Naive thymus-derived CD8-positive, alpha-beta T cell (primary cell): ENCODE measurements at regions not wholly inside any gene's neighbourhood (a gene's known extent, or its start where the extent isn't known, plus 50 kb on each side); places are given as distances from the start of the nearest gene placed in this dataset.

ENCODE experiments used
- ATAC-seq, 2 donors: fragments of 150-1000 bp; cut with Tn5 transposase in 1 of 2; sonication (Bioruptor Pico), chemical (Tn5 transposase) in 1 of 2; 1 replicate in 1 of 2; 2 replicates in 1 of 2; pipeline ENCODE4 v1.10.0; 2021; ENCODE audit warnings: mild to moderate bottlenecking in 2 of 2, moderate library complexity in 2 of 2
- POLR2A ChIA-PET: fragments of 350-600 bp; sonication (Branson Sonifier 250); formaldehyde crosslinking; loops from one replicate; lab custom pipeline; 2021; ENCODE audit warnings: antibody characterized with exemption; lab: Charles Lee
- DNase-seq, 10 donors: peaks; one replicate each; pipeline versions ENCODE4 v3.0.0 to v3.0.0-alpha.2; 2020 to 2022
- H3K27ac Mint-ChIP-seq, 10 donors: one replicate each; pipeline ENCODE4 v1.8.0; 2020 to 2022; ENCODE audit warnings: mild to moderate bottlenecking in 10 of 10, mixed read lengths in 10 of 10, moderate library complexity in 4 of 10, inconsistent platforms in 1 of 10
- H3K27me3 Mint-ChIP-seq, 5 donors: one replicate each; pipeline ENCODE4 v1.8.0; 2021 to 2022; ENCODE audit warnings: mixed read lengths in 5 of 5
- H3K36me3 Mint-ChIP-seq, 3 donors: one replicate each; pipeline ENCODE4 v1.8.0; 2020 to 2022; ENCODE audit warnings: mixed read lengths in 3 of 3, mild to moderate bottlenecking in 2 of 3, inconsistent platforms in 1 of 3
- H3K4me1 Mint-ChIP-seq, 4 donors: one replicate each; pipeline ENCODE4 v1.8.0; 2021 to 2022; ENCODE audit warnings: mixed read lengths in 4 of 4
- H3K4me3 Mint-ChIP-seq, 10 donors: one replicate each; pipeline ENCODE4 v1.8.0; 2020 to 2022; ENCODE audit warnings: mild to moderate bottlenecking in 10 of 10, mixed read lengths in 10 of 10, moderate library complexity in 6 of 10, inconsistent platforms in 1 of 10
- H3K9me3 Mint-ChIP-seq, 9 donors: one replicate each; pipeline ENCODE4 v1.8.0; 2020 to 2022; ENCODE audit warnings: mixed read lengths in 9 of 9, mild to moderate bottlenecking in 3 of 9, inconsistent platforms in 1 of 9, moderate library complexity in 1 of 9

DNA sequence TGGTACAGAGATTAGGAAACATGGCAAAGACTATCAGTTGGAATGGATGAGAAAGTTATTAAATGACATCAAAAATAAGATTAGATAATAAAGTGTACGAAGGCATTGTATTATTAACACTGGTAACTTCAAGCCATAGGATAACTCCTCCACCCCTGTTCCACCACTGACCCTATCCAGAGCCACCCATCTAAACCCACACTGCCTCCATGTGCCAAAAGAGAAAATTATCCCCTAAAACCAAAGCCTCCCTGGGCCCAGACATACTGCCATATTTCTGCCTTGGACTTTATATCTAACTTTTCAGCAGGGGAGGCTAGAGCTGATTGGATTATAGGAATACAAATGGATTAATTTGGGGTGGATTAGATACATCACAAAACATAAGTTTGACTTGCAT, 443.7 kb downstream of the BCL11A start:
- DNase-seq (no peak), ATAC-seq (no peak)
- Mint-ChIP-seq H3K36me3 (no peaks in the 10 kb centered on the region), H3K27me3 (peaks cover 0 to 5% (median 0%) of the 10 kb centered on the region in 5 donors), H3K9me3 (peaks cover 0 to 1% (median 0%) of the 10 kb centered on the region in 9 donors), H3K4me1 (peaks cover 7 to 17% (median 10%) of the 10 kb centered on the region in 4 donors), H3K27ac (no peak overlapping the region), H3K4me3 (no peak overlapping the region)
- POLR2A ChIA-PET, result no interaction called here

DNA sequence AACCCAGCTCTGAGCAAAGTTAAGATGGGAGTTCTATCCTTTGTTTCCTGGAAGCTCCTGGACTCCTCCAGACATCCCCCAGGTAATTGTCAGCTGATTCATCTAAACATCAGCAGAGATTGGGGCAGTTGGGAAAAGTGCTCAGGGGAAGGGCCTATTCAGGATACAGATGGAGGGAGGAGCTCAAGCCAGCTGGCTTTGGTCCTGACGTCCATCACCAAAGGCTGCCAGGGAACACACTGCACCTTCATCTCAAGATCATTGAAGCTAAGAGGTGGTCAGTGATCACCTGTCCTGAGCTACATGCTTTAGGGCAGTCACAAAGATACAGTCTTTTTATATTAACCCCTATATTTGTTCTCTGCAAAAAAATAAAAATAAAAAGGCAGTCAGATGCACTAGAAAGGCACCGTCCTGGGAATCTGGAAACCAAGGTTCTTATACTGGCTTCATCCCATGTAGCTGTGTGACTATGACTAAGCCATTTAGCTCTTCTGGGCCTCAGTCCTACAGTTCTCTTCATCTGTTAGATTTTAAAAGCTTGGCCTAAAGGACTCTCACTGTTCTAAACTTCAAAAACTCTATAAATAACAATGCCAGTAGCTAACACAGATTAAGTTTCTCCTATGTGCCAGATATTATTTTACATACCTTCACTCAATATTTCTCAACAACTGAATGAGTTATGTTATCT, 446.5 kb downstream of the BCL11A start:
- Mint-ChIP-seq H3K27ac (no peak overlapping the region), H3K9me3 (no peaks in the 10 kb centered on the region), H3K4me1 (peaks cover 13 to 23% (median 15%) of the 10 kb centered on the region in 4 donors), H3K4me3 (no peak overlapping the region), H3K27me3 (peaks cover 0 to 2% (median 0%) of the 10 kb centered on the region in 5 donors), H3K36me3 (no peaks in the 10 kb centered on the region)
- no peak for ATAC-seq
- POLR2A ChIA-PET, result no interaction called here
- DNase-seq, result no peak

DNA sequence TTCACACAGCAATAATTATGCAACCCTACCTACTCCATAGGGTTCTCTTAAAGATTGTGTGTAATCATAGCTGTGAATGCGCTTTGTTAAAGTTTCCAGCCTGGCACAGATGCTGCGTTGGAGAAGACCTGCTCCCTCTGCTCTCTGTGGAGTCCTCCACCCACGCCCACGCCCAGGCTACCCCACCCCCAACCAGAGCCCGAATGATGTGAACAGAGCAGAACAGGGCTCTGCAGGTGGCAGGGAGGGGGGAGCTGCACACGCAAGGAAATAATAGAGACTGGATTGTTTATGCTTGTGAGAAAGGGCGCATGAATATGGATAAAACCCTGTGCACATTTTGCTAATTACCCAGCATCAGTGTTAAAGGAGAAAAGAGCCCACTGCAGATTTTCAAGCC, 447.5 kb downstream of the BCL11A start:
- Mint-ChIP-seq H3K27ac (no peak overlapping the region), H3K9me3 (no peaks in the 10 kb centered on the region), H3K4me1 (peaks cover 13 to 23% (median 15%) of the 10 kb centered on the region in 4 donors), H3K27me3 (peaks cover 0 to 2% (median 0%) of the 10 kb centered on the region in 5 donors), H3K4me3 (no peak overlapping the region), H3K36me3 (no peaks in the 10 kb centered on the region)
- DNase-seq (no peak), ATAC-seq (no peak)
- POLR2A ChIA-PET, result no interaction called here

DNA sequence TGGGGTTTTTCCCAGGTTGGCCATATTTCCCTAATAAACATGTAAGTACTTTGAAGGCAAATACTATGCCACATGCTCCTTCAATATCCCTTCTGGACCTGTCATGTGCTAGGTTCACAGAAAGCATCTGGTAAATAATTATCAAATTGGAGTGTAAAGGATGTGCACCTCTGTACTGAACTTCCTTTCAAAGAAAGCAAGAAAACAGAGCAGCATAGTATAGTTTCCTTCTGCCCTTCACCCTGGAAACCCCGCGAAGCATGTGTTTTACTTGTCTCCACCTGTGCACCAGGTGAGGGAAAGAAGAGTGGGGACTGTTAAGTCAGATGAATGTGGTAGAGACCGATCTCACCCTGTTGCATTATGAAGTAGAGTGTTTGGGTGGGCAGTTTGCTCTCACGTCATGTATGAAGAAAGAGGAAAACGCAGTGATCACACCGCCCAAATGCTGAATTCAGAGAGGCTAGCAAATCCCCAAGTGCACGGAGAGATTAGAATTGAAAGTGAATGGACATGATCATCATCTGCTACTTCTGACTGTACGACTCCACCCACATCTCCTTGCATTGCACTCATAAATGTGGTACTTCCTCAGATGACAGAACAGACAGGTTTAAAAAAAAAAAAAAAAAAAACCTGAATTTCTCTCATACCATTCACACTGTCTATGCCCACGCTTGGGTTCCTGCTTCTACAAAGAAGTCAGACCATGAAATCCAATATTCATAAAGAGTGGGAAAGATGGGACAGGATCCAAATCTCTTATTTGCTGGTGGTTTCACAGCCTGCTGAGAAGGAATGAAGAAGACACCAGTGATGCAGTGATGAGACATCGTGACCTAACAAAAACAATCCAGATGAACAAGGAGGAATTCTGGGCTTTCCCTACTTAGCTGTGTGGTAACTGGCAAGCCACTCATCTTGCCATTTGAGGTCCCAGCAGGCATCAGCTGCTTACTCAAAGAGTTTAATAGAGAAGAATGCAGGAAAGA, 448.6 kb downstream of the BCL11A start:
- Mint-ChIP-seq H3K36me3 (no peaks in the 10 kb centered on the region), H3K27me3 (peaks cover 0 to 2% (median 0%) of the 10 kb centered on the region in 5 donors), H3K9me3 (no peaks in the 10 kb centered on the region), H3K4me3 (peak overlapping the region; percentile 70 to 85 (median 82)), H3K27ac (peak overlapping the region in 9 of 10 donors; percentile 7 to 66 (median 49)), H3K4me1 (peaks cover 13 to 23% (median 16%) of the 10 kb centered on the region in 4 donors)
- DNase-seq (peak in 3 of 10 donors; percentile 7 to 23 (median 8)), ATAC-seq (peak; percentile 49 to 76)
- POLR2A ChIA-PET, result no interaction called here

DNA sequence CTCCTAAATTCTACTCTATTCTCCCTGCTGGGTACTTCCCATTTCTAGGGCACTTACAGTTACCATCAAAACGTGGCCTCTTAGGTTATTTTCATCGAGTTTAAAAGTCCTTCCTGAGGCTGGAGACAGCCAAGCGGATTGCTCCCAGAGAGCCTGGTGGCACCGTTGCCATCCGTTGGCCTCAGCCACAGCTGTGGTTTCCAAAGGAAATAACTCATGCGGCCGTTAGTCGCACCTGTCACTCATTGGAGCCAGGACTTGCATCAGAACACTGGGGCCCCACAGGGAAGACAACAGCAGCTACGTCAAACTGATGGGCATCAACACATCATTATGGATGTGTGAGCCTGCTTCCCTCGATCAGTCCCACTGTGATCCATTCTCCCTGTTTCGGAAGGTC, 453.4 kb downstream of the BCL11A start:
- DNase-seq, result no peak
- ATAC-seq, result no peak
- Mint-ChIP-seq H3K36me3 (no peaks in the 10 kb centered on the region), H3K4me3 (no peak overlapping the region), H3K9me3 (no peaks in the 10 kb centered on the region), H3K27me3 (peaks cover 0 to 5% (median 2%) of the 10 kb centered on the region in 5 donors), H3K27ac (no peak overlapping the region), H3K4me1 (peaks cover 5 to 17% (median 8%) of the 10 kb centered on the region in 4 donors)
- POLR2A ChIA-PET, result no interaction called here

DNA sequence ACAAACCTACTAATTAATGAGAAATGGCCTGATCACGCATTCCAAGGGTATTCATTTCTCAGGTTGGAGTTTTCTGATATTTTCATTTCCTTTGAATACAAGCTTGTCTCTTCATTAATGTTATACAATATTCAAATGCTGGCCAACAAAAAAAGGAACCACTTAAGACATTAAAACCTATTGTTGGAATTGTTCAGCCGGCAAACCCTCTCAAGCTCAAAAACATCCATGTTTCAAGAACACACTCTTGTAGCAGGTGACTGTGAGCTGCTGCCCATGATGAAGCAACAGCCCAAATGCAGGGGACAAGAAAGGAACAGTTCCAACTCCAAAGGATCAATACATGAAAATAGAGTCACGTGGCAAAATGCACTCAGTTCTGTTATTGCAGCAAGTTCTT, 454.5 kb downstream of the BCL11A start:
- no peak for ATAC-seq
- peaks cover 0 to 8% (median under 1%) of the 10 kb centered on the region in 4 donors for H3K4me1 Mint-ChIP-seq
- H3K9me3 Mint-ChIP-seq, result no peaks in the 10 kb centered on the region
- no peak overlapping the region for H3K27ac Mint-ChIP-seq
- peaks cover 0 to 5% (median 2%) of the 10 kb centered on the region in 5 donors for H3K27me3 Mint-ChIP-seq
- H3K36me3 Mint-ChIP-seq, result no peaks in the 10 kb centered on the region
- no peak overlapping the region for H3K4me3 Mint-ChIP-seq
- DNase-seq, result no peak
- POLR2A ChIA-PET, result no interaction called here

DNA sequence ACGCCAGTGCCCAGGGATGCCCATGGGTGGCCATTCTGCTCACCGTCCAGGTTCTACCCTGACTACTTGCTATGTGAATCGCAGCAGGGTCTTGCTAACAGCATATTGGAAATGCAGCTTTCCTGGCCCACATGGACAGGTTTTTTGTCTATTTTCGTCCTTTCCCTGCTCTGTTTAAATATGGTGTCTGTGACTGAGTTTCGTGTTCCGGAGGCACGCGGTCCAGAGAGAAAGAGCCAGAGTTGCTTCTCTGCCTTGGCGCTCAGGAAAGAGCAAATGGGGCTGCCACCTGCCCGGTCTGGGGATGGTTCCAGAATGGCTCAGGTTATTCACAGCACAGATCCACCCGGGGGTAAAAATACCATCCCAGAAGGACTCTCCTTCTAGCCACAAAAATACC, 456.2 kb downstream of the BCL11A start:
- ATAC-seq, result no peak
- DNase-seq, result no peak
- Mint-ChIP-seq H3K9me3 (no peaks in the 10 kb centered on the region), H3K4me3 (no peak overlapping the region), H3K27me3 (peaks cover 0 to 5% (median 2%) of the 10 kb centered on the region in 5 donors), H3K36me3 (no peaks in the 10 kb centered on the region), H3K27ac (peak overlapping the region in 1 of 10 donors; percentile 2), H3K4me1 (peaks cover 0 to 8% (median 0%) of the 10 kb centered on the region in 4 donors)
- POLR2A ChIA-PET, result no interaction called here

DNA sequence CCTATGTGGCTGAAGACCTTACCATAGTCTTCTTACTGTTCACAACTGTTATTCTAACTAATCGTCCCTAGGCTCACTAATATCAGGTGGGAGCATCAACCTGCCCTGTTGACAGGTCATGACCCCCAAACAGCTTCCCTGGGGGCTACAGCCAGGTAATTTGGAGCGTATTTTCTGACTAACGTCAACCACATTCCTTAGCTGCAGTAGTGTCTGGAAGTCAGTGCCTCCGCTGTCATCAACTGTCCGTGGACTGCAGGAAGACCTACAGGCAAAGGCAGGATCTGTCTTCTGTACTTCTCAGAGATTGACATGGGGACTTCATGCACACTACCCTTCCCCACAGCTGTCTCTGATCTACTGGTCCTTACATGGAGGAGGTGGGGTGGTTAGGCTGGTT, 456.9 kb downstream of the BCL11A start:
- H3K9me3 Mint-ChIP-seq, result no peaks in the 10 kb centered on the region
- H3K27me3 Mint-ChIP-seq, result peaks cover 0 to 5% (median 2%) of the 10 kb centered on the region in 5 donors
- no peak for ATAC-seq
- POLR2A ChIA-PET, result no interaction called here
- no peak for DNase-seq
- no peak overlapping the region for H3K27ac Mint-ChIP-seq
- peaks cover 0 to 8% (median 0%) of the 10 kb centered on the region in 4 donors for H3K4me1 Mint-ChIP-seq
- H3K4me3 Mint-ChIP-seq, result no peak overlapping the region
- H3K36me3 Mint-ChIP-seq, result no peaks in the 10 kb centered on the region

DNA sequence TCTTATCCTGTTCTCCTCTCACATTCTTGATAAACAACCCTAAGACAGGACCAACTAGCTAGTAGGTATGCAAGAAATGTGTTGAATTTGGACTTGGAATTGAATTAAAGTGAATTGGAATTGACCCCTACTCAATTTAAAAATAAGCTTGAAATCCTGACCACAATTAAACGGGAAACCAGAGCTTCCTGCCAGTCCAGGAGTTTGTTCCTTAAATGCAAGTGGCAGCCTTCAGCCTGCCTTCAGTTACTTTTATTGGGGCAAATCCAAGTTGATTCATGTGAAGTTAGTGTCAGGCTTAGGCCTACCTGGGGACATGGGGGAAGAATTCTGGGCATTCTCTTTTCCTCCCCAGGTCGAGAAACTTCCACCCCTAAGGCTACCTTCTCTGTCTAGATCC, 457.6 kb downstream of the BCL11A start:
- Mint-ChIP-seq H3K4me1 (peaks cover 0 to 8% (median 0%) of the 10 kb centered on the region in 4 donors), H3K36me3 (no peaks in the 10 kb centered on the region), H3K9me3 (no peaks in the 10 kb centered on the region), H3K27ac (no peak overlapping the region), H3K4me3 (no peak overlapping the region), H3K27me3 (peaks cover 0 to 5% (median 2%) of the 10 kb centered on the region in 5 donors)
- POLR2A ChIA-PET, result no interaction called here
- no peak for DNase-seq
- ATAC-seq, result no peak

DNA sequence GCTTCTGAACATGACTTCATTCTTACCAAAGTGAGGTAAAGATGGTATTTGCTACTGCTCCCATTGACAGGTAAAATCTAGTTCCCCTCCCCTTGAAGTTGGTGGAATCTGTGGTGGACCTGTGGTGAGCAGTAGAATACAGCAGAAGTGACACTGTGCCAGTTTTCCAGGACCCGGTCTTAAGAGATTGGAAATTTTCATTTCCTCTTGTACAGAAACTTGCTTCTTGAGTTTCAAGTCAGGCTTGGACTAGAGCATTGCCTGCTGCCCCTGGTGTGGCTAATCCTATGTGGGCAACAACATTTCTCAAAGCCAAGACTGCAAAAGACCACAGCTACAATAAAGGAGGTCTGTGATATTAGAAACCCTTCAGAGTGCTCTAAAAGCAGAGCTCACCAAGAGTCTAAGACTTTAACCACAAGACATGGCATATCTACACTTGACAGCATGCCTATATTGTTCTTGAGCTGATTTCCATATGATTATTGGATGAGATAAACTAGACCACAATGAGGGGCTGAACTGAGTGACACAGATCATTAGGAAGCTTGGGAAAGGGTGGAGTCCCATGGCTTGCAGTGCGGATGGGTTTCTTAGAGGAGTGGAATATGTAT, 458.1 kb downstream of the BCL11A start:
- ATAC-seq (no peak), DNase-seq (no peak)
- H3K4me1 Mint-ChIP-seq, result peaks cover 0 to 8% (median 0%) of the 10 kb centered on the region in 4 donors
- no peaks in the 10 kb centered on the region for H3K9me3 Mint-ChIP-seq
- H3K27me3 Mint-ChIP-seq, result peaks cover 0 to 5% (median 2%) of the 10 kb centered on the region in 5 donors
- no peak overlapping the region for H3K4me3 Mint-ChIP-seq
- no peaks in the 10 kb centered on the region for H3K36me3 Mint-ChIP-seq
- H3K27ac Mint-ChIP-seq, result no peak overlapping the region
- POLR2A ChIA-PET, result no interaction called here

DNA sequence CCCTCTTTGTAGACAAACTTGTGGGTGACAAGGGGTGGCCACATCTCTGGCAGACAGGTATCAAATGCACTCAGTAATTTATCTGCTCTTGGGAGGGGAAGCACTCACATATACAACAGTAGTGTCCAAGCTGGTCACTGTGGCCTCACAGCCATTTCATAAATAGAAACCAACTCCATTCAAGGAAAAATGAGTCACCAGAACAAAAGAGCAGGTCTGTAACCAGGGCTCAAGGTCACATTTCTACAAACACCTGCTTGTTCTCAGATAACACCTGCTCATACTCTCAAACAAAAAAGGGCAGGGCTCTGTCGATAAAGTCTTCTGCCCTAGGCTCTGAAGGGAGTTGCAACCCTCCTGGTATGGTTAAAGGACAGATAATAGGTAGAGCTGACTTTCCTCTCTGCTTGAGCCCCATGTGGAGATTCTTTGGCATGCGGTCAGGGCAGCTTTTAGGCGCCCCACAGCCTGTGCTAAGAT, 459.0 kb downstream of the BCL11A start:
- no peak for ATAC-seq
- H3K9me3 Mint-ChIP-seq, result no peaks in the 10 kb centered on the region
- peaks cover 0 to 4% (median 0%) of the 10 kb centered on the region in 4 donors for H3K4me1 Mint-ChIP-seq
- no peak overlapping the region for H3K4me3 Mint-ChIP-seq
- H3K27ac Mint-ChIP-seq, result no peak overlapping the region
- POLR2A ChIA-PET, result no interaction called here
- H3K27me3 Mint-ChIP-seq, result peaks cover 0 to 5% (median 2%) of the 10 kb centered on the region in 5 donors
- DNase-seq, result no peak
- H3K36me3 Mint-ChIP-seq, result no peaks in the 10 kb centered on the region

DNA sequence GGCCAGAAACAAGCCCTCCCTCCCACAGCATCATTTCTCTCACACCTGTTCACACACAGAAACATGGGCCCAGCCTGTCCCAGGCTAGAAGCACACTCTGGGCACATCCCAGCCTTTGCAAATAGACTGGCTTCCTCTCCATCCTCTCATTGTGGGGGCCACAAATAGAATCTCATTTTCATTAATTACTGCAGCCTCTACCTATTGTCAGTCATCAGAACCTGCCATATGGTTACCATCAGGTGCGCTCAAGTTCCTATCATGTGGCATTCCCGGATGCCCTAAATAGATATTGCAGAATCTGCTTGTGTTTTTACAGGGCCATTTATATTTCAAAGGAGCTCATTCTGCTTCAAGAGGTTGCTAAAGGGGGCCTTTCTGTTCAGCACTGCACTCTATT, 460.7 kb downstream of the BCL11A start:
- no peaks in the 10 kb centered on the region for H3K4me1 Mint-ChIP-seq
- no peak overlapping the region for H3K27ac Mint-ChIP-seq
- no peaks in the 10 kb centered on the region for H3K36me3 Mint-ChIP-seq
- peaks cover 0 to 5% (median 0%) of the 10 kb centered on the region in 5 donors for H3K27me3 Mint-ChIP-seq
- POLR2A ChIA-PET, result no interaction called here
- ATAC-seq (no peak), DNase-seq (no peak)
- no peak overlapping the region for H3K4me3 Mint-ChIP-seq
- no peaks in the 10 kb centered on the region for H3K9me3 Mint-ChIP-seq
